ENCODE measurements at regions not wholly inside any gene's neighbourhood (a gene's known extent, or its start where the extent isn't known, plus 50 kb on each side); places are given as distances from the start of the nearest gene placed in this dataset.

GRCh38 chr2:2600366-2600765 lies 269.3 kb upstream of the MYT1L start:
- H3K27me3 ChIP-seq (replicated peaks in 1 of 2; ENCODE audit: control insufficient read depth in 2 of 2, extremely low read depth in 1 of 2, insufficient read depth in 2 of 2, low read length in 1 of 2) = peaks cover 0 to 10% of the 10 kb centered on the region in 2 experiments
- peaks cover 0 to 4% (median 4%) of the 10 kb centered on the region in 3 donors for H3K9me3 Mint-ChIP-seq
- no peak overlapping the region for H3K4me3 Mint-ChIP-seq
- ATAC-seq (replicated peaks in 1 of 4) = no peak
- POLR2A ChIA-PET = no interaction called here
- no peak for DNase-seq
- H3K27me3 Mint-ChIP-seq = peaks cover 7 to 12% of the 10 kb centered on the region in 2 donors
- no peak overlapping the region for H3K27ac Mint-ChIP-seq
- CTCF ChIA-PET = no interaction called here
- H3K4me1 ChIP-seq (ENCODE audit: control insufficient read depth in 1 of 2, extremely low read depth in 1 of 2, insufficient read depth in 2 of 2, low read length in 2 of 2) = no peaks in the 10 kb centered on the region
- no peaks in the 10 kb centered on the region for H3K9me3 ChIP-seq
- 80% methylated on average over 7 of the region's 8 CpGs for WGBS (ENCODE audit: insufficient coverage)
- H3K4me1 Mint-ChIP-seq = no peaks in the 10 kb centered on the region
- no peak overlapping the region for H3K4me3 ChIP-seq (ENCODE audit: control insufficient read depth in 1 of 2, extremely low read depth in 1 of 2, low read length in 1 of 2)
- H3K36me3 Mint-ChIP-seq = no peaks in the 10 kb centered on the region
- no peaks in the 10 kb centered on the region for H3K36me3 ChIP-seq (ENCODE audit: control insufficient read depth in 2 of 2, extremely low read depth in 1 of 2, insufficient read depth in 1 of 2, low read length in 1 of 2)
- no peak overlapping the region for H3K27ac ChIP-seq (ENCODE audit: low read length)

GRCh38 chr2:2599441-2599840 lies 268.4 kb upstream of the MYT1L start:
- Histone ChIP-seq H3K36me3 (ENCODE audit: control insufficient read depth in 2 of 2, extremely low read depth in 1 of 2, insufficient read depth in 1 of 2, low read length in 1 of 2) (no peaks in the 10 kb centered on the region), H3K27me3 (replicated peaks in 1 of 2; ENCODE audit: control insufficient read depth in 2 of 2, extremely low read depth in 1 of 2, insufficient read depth in 2 of 2, low read length in 1 of 2) (peaks cover 0 to 6% of the 10 kb centered on the region in 2 experiments), H3K9me3 (no peaks in the 10 kb centered on the region), H3K27ac (ENCODE audit: low read length) (no peak overlapping the region), H3K4me1 (ENCODE audit: control insufficient read depth in 1 of 2, extremely low read depth in 1 of 2, insufficient read depth in 2 of 2, low read length in 2 of 2) (no peaks in the 10 kb centered on the region), H3K4me3 (ENCODE audit: control insufficient read depth in 1 of 2, extremely low read depth in 1 of 2, low read length in 1 of 2) (no peak overlapping the region)
- Mint-ChIP-seq H3K4me3 (no peak overlapping the region), H3K27ac (no peak overlapping the region), H3K27me3 (peaks cover 0 to 5% of the 10 kb centered on the region in 2 donors), H3K9me3 (peaks cover 0 to 4% (median 4%) of the 10 kb centered on the region in 3 donors), H3K4me1 (no peaks in the 10 kb centered on the region), H3K36me3 (no peaks in the 10 kb centered on the region)
- POLR2A ChIA-PET = no interaction called here
- ATAC-seq (replicated peaks in 1 of 4) (no peak), DNase-seq (no peak)
- WGBS (ENCODE audit: insufficient coverage) = 83% methylated on average over 5 of the region's 8 CpGs
- CTCF ChIA-PET = interaction anchor here in 1 of 2 donors (0.6 kb wide), 1 partner anchor 799 kb away, joined by 3 read pairs; no protein-coding TSS in a partner anchor

GRCh38 chr2:2597712-2598111 lies 266.6 kb upstream of the MYT1L start:
- Mint-ChIP-seq H3K27me3 (peaks cover 2 to 7% of the 10 kb centered on the region in 2 donors), H3K4me3 (no peak overlapping the region), H3K9me3 (peaks cover 0 to 15% (median 7%) of the 10 kb centered on the region in 3 donors), H3K4me1 (no peaks in the 10 kb centered on the region), H3K36me3 (no peaks in the 10 kb centered on the region), H3K27ac (no peak overlapping the region)
- Histone ChIP-seq H3K27ac (ENCODE audit: low read length) (no peak overlapping the region), H3K4me1 (ENCODE audit: control insufficient read depth in 1 of 2, extremely low read depth in 1 of 2, insufficient read depth in 2 of 2, low read length in 2 of 2) (no peaks in the 10 kb centered on the region), H3K4me3 (ENCODE audit: control insufficient read depth in 1 of 2, extremely low read depth in 1 of 2, low read length in 1 of 2) (no peak overlapping the region), H3K36me3 (ENCODE audit: control insufficient read depth in 2 of 2, extremely low read depth in 1 of 2, insufficient read depth in 1 of 2, low read length in 1 of 2) (no peaks in the 10 kb centered on the region), H3K27me3 (replicated peaks in 1 of 2; ENCODE audit: control insufficient read depth in 2 of 2, extremely low read depth in 1 of 2, insufficient read depth in 2 of 2, low read length in 1 of 2) (peaks cover 0 to 2% of the 10 kb centered on the region in 2 experiments), H3K9me3 (no peaks in the 10 kb centered on the region)
- POLR2A ChIA-PET = no interaction called here
- DNase-seq = no peak
- ATAC-seq (replicated peaks in 1 of 4) = no peak
- CTCF ChIA-PET = no interaction called here
- WGBS (ENCODE audit: insufficient coverage) = no CpG with 5 or more reads among the region's 2 CpGs

- POLR2A ChIA-PET = no interaction called here
- H3K36me3 Mint-ChIP-seq = no peaks in the 10 kb centered on the region
- Histone ChIP-seq H3K4me1 (ENCODE audit: control insufficient read depth in 1 of 2, extremely low read depth in 1 of 2, insufficient read depth in 2 of 2, low read length in 2 of 2) (no peaks in the 10 kb centered on the region), H3K4me3 (ENCODE audit: control insufficient read depth in 1 of 2, extremely low read depth in 1 of 2, low read length in 1 of 2) (no peak overlapping the region), H3K27ac (ENCODE audit: low read length) (no peak overlapping the region), H3K9me3 (no peaks in the 10 kb centered on the region), H3K27me3 (replicated peaks in 1 of 2; ENCODE audit: control insufficient read depth in 2 of 2, extremely low read depth in 1 of 2, insufficient read depth in 2 of 2, low read length in 1 of 2) (peaks cover 0 to 6% of the 10 kb centered on the region in 2 experiments), H3K36me3 (ENCODE audit: control insufficient read depth in 2 of 2, extremely low read depth in 1 of 2, insufficient read depth in 1 of 2, low read length in 1 of 2) (no peaks in the 10 kb centered on the region)
- H3K9me3 Mint-ChIP-seq = peaks cover 0 to 19% (median 7%) of the 10 kb centered on the region in 3 donors
- WGBS (ENCODE audit: insufficient coverage) = 63% methylated on average over 5 of the region's 6 CpGs
- H3K27ac Mint-ChIP-seq = no peak overlapping the region
- no peaks in the 10 kb centered on the region for H3K4me1 Mint-ChIP-seq
- no peak for DNase-seq
- no peak overlapping the region for H3K4me3 Mint-ChIP-seq
- peaks cover 6% of the 10 kb centered on the region in 2 donors for H3K27me3 Mint-ChIP-seq
- CTCF ChIA-PET = no interaction called here
- ATAC-seq (replicated peaks in 1 of 4) = no peak
Observed at GRCh38 chr2:2591542-2591940, 260.5 kb upstream of the MYT1L start.

DNA sequence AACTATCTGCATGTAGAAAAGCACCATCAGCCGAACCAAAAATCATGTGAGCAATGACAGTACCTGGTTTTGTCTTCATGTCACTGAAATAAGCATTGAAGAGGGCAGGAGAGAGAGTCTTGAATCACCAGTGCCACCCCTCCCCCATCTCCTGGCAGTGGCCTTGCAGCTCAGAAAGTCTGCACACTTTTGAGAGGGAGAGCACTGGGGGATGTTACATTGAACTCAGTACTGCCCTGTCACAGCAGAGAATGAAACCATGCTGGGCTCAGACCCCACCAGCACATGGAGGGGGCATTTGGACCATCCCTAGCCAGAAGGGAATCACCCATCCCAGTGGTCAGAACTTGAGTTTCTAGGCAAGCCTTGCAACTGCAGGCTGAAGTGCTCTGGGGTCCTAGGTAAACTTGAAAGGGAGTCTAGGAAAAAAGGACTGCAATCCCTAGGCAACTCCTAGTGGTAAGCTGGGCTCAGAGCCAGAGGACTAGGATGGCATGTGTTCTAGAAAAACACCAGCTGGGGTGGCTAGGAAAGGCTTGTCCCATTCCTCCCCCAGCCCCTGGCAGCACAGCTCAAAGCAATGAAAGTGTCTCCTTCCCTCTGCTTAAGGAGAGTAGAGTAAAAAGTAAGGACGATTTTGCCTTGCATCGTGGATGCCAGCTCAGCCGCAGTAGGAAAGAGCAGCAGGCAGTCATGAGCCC lies 259.9 kb upstream of the MYT1L start:
- Mint-ChIP-seq H3K36me3 (no peaks in the 10 kb centered on the region), H3K27me3 (peaks cover 6% of the 10 kb centered on the region in 2 donors), H3K4me3 (no peak overlapping the region), H3K27ac (no peak overlapping the region), H3K9me3 (peaks cover 0 to 18% (median 5%) of the 10 kb centered on the region in 3 donors), H3K4me1 (no peaks in the 10 kb centered on the region)
- no peaks in the 10 kb centered on the region for H3K9me3 ChIP-seq
- ATAC-seq (replicated peaks in 1 of 4) (no peak), DNase-seq (no peak)
- 91% methylated on average over 3 of the region's 4 CpGs for WGBS (ENCODE audit: insufficient coverage)
- ChIA-PET CTCF (no interaction called here), POLR2A (no interaction called here)
- peaks cover 0 to 6% of the 10 kb centered on the region in 2 experiments for H3K27me3 ChIP-seq (replicated peaks in 1 of 2; ENCODE audit: control insufficient read depth in 2 of 2, extremely low read depth in 1 of 2, insufficient read depth in 2 of 2, low read length in 1 of 2)
- no peak overlapping the region for H3K4me3 ChIP-seq (ENCODE audit: control insufficient read depth in 1 of 2, extremely low read depth in 1 of 2, low read length in 1 of 2)
- no peaks in the 10 kb centered on the region for H3K4me1 ChIP-seq (ENCODE audit: control insufficient read depth in 1 of 2, extremely low read depth in 1 of 2, insufficient read depth in 2 of 2, low read length in 2 of 2)
- H3K27ac ChIP-seq (ENCODE audit: low read length) = no peak overlapping the region
- H3K36me3 ChIP-seq (ENCODE audit: control insufficient read depth in 2 of 2, extremely low read depth in 1 of 2, insufficient read depth in 1 of 2, low read length in 1 of 2) = no peaks in the 10 kb centered on the region

DNA sequence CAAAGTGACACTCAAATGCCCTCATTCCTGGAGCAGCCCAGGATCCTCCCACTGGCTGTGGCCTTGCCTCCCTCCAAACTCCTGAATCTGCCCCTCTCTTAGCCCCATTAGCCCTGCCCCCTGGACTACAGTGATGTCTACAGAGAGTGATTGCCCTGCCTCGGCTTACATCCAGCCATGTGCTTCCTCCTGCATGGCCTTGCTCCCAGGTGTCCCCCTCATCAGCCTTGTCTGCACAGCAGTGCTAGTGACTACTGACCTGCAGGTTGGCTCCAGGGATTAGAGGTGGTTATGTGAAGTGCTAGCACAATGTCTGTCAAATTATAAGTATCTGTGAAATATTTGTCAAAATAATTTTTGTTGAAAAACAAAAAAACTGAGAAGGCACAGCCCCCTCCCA lies 259.1 kb upstream of the MYT1L start:
- H3K9me3 ChIP-seq = no peaks in the 10 kb centered on the region
- H3K27me3 ChIP-seq (replicated peaks in 1 of 2; ENCODE audit: control insufficient read depth in 2 of 2, extremely low read depth in 1 of 2, insufficient read depth in 2 of 2, low read length in 1 of 2) = peaks cover 0 to 6% of the 10 kb centered on the region in 2 experiments
- H3K27ac ChIP-seq (ENCODE audit: low read length) = no peak overlapping the region
- no peak overlapping the region for H3K4me3 Mint-ChIP-seq
- peaks cover 6% of the 10 kb centered on the region in 2 donors for H3K27me3 Mint-ChIP-seq
- POLR2A ChIA-PET = no interaction called here
- H3K4me3 ChIP-seq (ENCODE audit: control insufficient read depth in 1 of 2, extremely low read depth in 1 of 2, low read length in 1 of 2) = no peak overlapping the region
- H3K9me3 Mint-ChIP-seq = peaks cover 0 to 15% (median 3%) of the 10 kb centered on the region in 3 donors
- CTCF ChIA-PET = no interaction called here
- no CpG with 5 or more reads among the region's 1 CpG for WGBS (ENCODE audit: insufficient coverage)
- no peaks in the 10 kb centered on the region for H3K4me1 ChIP-seq (ENCODE audit: control insufficient read depth in 1 of 2, extremely low read depth in 1 of 2, insufficient read depth in 2 of 2, low read length in 2 of 2)
- no peaks in the 10 kb centered on the region for H3K36me3 Mint-ChIP-seq
- DNase-seq (peak in 1 of 35 experiments; percentile 2), ATAC-seq (replicated peaks in 1 of 4) (no peak)
- H3K36me3 ChIP-seq (ENCODE audit: control insufficient read depth in 2 of 2, extremely low read depth in 1 of 2, insufficient read depth in 1 of 2, low read length in 1 of 2) = no peaks in the 10 kb centered on the region
- H3K4me1 Mint-ChIP-seq = no peaks in the 10 kb centered on the region
- H3K27ac Mint-ChIP-seq = no peak overlapping the region

All from T-cell (primary cell).